Caco-2 (cell line): ENCODE measurements at regions not wholly inside any gene's neighbourhood (a gene's known extent, or its start where the extent isn't known, plus 50 kb on each side); places are given as distances from the start of the nearest gene placed in this dataset.

ENCODE experiments used
- BruUV-seq: library from RNA; stranded (reverse); fragments of 400-500 nt; replicated peaks from 2 replicates; lab custom pipeline; 2021; lab: Mats Ljungman, UMichigan
- CTCF ChIA-PET: fragments of 300-600 bp; sonication (Branson Sonifier 250); formaldehyde crosslinking; loops from one replicate; lab custom pipeline; 2022; ENCODE audit warnings: antibody characterized with exemption; lab: Charles Lee
- POLR2A ChIA-PET: fragments of 300-600 bp; sonication (Branson Sonifier 250); formaldehyde crosslinking; loops from one replicate; lab custom pipeline; 2022; ENCODE audit warnings: antibody characterized with exemption; lab: Charles Lee
- DNase-seq, 2 experiments: peaks; one replicate each; pipeline versions ENCODE4 v3.0.0 to v3.0.0-alpha.2; 2020 to 2022
- H3K27me3 ChIP-seq: replicated peaks from 2 replicates; pipeline ENCODE4 v1.6.0; 2011; ENCODE audit warnings: low read length; ENCODE audit not compliant: control insufficient read depth, insufficient read depth
- H3K36me3 ChIP-seq: 2 replicates; pipeline ENCODE4 v1.5.1; 2011; ENCODE audit warnings: low read length; ENCODE audit not compliant: control insufficient read depth, insufficient read depth
- H3K4me1 ChIP-seq: fragments of 250-450 bp; sonication (Bioruptor Pico); 2 replicates; pipeline ENCODE4 v1.5.1; 2020; ENCODE audit warnings: mild to moderate bottlenecking
- H3K4me3 ChIP-seq: 2 replicates; pipeline ENCODE4 v1.5.1; 2011; ENCODE audit warnings: low read depth, mild to moderate bottlenecking, control low read depth, low read length
- H3K9me3 ChIP-seq: fragments of 250-450 bp; sonication (Bioruptor Pico); 2 replicates; pipeline ENCODE4 v1.5.1; 2020; ENCODE audit warnings: mild to moderate bottlenecking, moderate library complexity
- H3K27ac Mint-ChIP-seq: one replicate; pipeline ENCODE4 v1.8.0; 2022; ENCODE audit warnings: mixed read lengths; ENCODE audit not compliant: unreplicated experiment
- H3K27me3 Mint-ChIP-seq: one replicate; pipeline ENCODE4 v1.8.0; 2022; ENCODE audit warnings: mixed read lengths; ENCODE audit not compliant: insufficient read depth, unreplicated experiment
- H3K36me3 Mint-ChIP-seq: one replicate; pipeline ENCODE4 v1.8.0; 2022; ENCODE audit warnings: mild to moderate bottlenecking, mixed read lengths; ENCODE audit not compliant: insufficient read depth, unreplicated experiment
- H3K4me1 Mint-ChIP-seq: one replicate; pipeline ENCODE4 v1.8.0; 2022; ENCODE audit warnings: low read depth, mixed read lengths; ENCODE audit not compliant: unreplicated experiment
- H3K4me3 Mint-ChIP-seq: one replicate; pipeline ENCODE4 v1.8.0; 2022; ENCODE audit warnings: mild to moderate bottlenecking, moderate library complexity, mixed read lengths; ENCODE audit not compliant: unreplicated experiment
- H3K9me3 Mint-ChIP-seq: one replicate; pipeline ENCODE4 v1.8.0; 2022; ENCODE audit warnings: mixed read lengths; ENCODE audit not compliant: unreplicated experiment
- CTCF ChIP-seq, 2 experiments: fragments of 200-600 bp in 1 of 2; IDR thresholded peaks; 1 replicate in 1 of 2; 2 replicates in 1 of 2; pipeline versions ENCODE4 v1.5.1 to v1.8.0; 2011 to 2022; ENCODE audit warnings: antibody characterized with exemption in 1 of 2, control low read depth in 1 of 2, inconsistent platforms in 1 of 2, low read depth in 1 of 2, low read length in 1 of 2, mild to moderate bottlenecking in 1 of 2, moderate library complexity in 1 of 2; ENCODE audit not compliant: insufficient read depth in 1 of 2, severe bottlenecking in 1 of 2, unreplicated experiment in 1 of 2
- intact Hi-C: fragments of 100-400 bp; cut with micrococcal nuclease; formaldehyde crosslinking; loops from one replicate; pipeline ENCODE4 v1.10.0; 2022; ENCODE audit not compliant: unreplicated experiment

- ChIA-PET POLR2A (no interaction called here), CTCF (no interaction called here)
- Mint-ChIP-seq H3K4me3 (no peak overlapping the region), H3K36me3 (no peaks in the 10 kb centered on the region), H3K4me1 (peaks cover 29% of the 10 kb centered on the region), H3K9me3 (no peaks in the 10 kb centered on the region), H3K27me3 (no peaks in the 10 kb centered on the region), H3K27ac (no peak overlapping the region)
- H3K36me3 ChIP-seq: no peaks in the 10 kb centered on the region
- DNase-seq: no peak
- no peak overlapping the region for H3K4me3 ChIP-seq
- no peaks in the 10 kb centered on the region for H3K27me3 ChIP-seq
- peaks cover 4% of the 10 kb centered on the region; the same call in 1 of the 2 replicates for H3K4me1 ChIP-seq
- intact Hi-C loops: no loop called here
- no TSS peak for BruUV-seq
- TF ChIP-seq CTCF (IDR thresholded peaks at IDR 0.05; ENCODE audit: insufficient read depth in 1 of 2, low read depth in 1 of 2, low read length in 1 of 2, severe bottlenecking in 1 of 2, unreplicated experiment in 1 of 2): no peak
- H3K9me3 ChIP-seq: no peaks in the 10 kb centered on the region
These were observed 111.9 kb upstream of the MAGI3 start for GRCh38 chr1:113278371-113278770.

GRCh38 chr1:113278777-113279176 lies 111.5 kb upstream of the MAGI3 start:
- H3K9me3 ChIP-seq: no peaks in the 10 kb centered on the region
- no peaks in the 10 kb centered on the region for H3K27me3 ChIP-seq
- POLR2A ChIA-PET: no interaction called here
- no peak overlapping the region for H3K27ac Mint-ChIP-seq
- no TSS peak for BruUV-seq
- no peaks in the 10 kb centered on the region for H3K9me3 Mint-ChIP-seq
- TF ChIP-seq CTCF (IDR thresholded peaks at IDR 0.05; ENCODE audit: insufficient read depth in 1 of 2, low read depth in 1 of 2, low read length in 1 of 2, severe bottlenecking in 1 of 2, unreplicated experiment in 1 of 2): no peak
- H3K4me3 Mint-ChIP-seq: no peak overlapping the region
- intact Hi-C loops: no loop called here
- H3K4me1 ChIP-seq: peaks cover 4% of the 10 kb centered on the region; the same call in 1 of the 2 replicates
- H3K4me3 ChIP-seq: no peak overlapping the region
- DNase-seq: no peak
- H3K4me1 Mint-ChIP-seq: peaks cover 29% of the 10 kb centered on the region
- H3K27me3 Mint-ChIP-seq: no peaks in the 10 kb centered on the region
- no peaks in the 10 kb centered on the region for H3K36me3 ChIP-seq
- H3K36me3 Mint-ChIP-seq: no peaks in the 10 kb centered on the region
- CTCF ChIA-PET: no interaction called here

GRCh38 chr1:113279776-113280391 lies 110.4 kb upstream of the MAGI3 start:
- intact Hi-C loops: no loop called here
- Mint-ChIP-seq H3K27me3 (no peaks in the 10 kb centered on the region), H3K9me3 (no peaks in the 10 kb centered on the region), H3K27ac (no peak overlapping the region), H3K4me1 (peaks cover 27% of the 10 kb centered on the region), H3K4me3 (no peak overlapping the region), H3K36me3 (no peaks in the 10 kb centered on the region)
- no peak overlapping the region for H3K4me3 ChIP-seq
- BruUV-seq: no TSS peak
- H3K9me3 ChIP-seq: no peaks in the 10 kb centered on the region
- no peak for TF ChIP-seq CTCF (IDR thresholded peaks at IDR 0.05; ENCODE audit: insufficient read depth in 1 of 2, low read depth in 1 of 2, low read length in 1 of 2, severe bottlenecking in 1 of 2, unreplicated experiment in 1 of 2)
- no peak for DNase-seq
- H3K36me3 ChIP-seq: no peaks in the 10 kb centered on the region
- ChIA-PET CTCF (no interaction called here), POLR2A (no interaction called here)
- no peaks in the 10 kb centered on the region for H3K27me3 ChIP-seq
- H3K4me1 ChIP-seq: peaks cover 4% of the 10 kb centered on the region; the same call in 1 of the 2 replicates
